D721Med (cell line): ENCODE measurements at regions not wholly inside any gene's neighbourhood (a gene's known extent, or its start where the extent isn't known, plus 50 kb on each side); places are given as distances from the start of the nearest gene placed in this dataset.
A peak's percentile ranks its signal among the peaks of the same experiment; 100 is the strongest.

Experiments
- DNase-seq: peaks from one replicate; pipeline ENCODE4 v3.0.0; 2011; ENCODE audit warnings: low spot score; ENCODE audit not compliant: insufficient read length
- FAIRE-seq: peaks from 2 replicates; lab custom pipeline; 2011; peaks lifted over from hg19 to GRCh38; lab: Jason Lieb, UNC
- CTCF ChIP-seq: IDR thresholded peaks from 2 replicates; pipeline ENCODE4 v1.5.1; 2012; ENCODE audit warnings: mild to moderate bottlenecking, control low read depth; ENCODE audit not compliant: insufficient read depth; ENCODE audit errors: missing control alignments

- FAIRE-seq (no peak), DNase-seq (no peak)
- no peak for TF ChIP-seq CTCF
Observed at GRCh38 chr4:184952522-184952921, 65.8 kb upstream of the HELT start.

- peak; percentile 40 for DNase-seq
- TF ChIP-seq CTCF, result no peak
- FAIRE-seq, result no peak
Observed at GRCh38 chr4:184953421-184953945, 64.8 kb upstream of the HELT start.

GRCh38 chr4:184953971-184954370 lies 64.3 kb upstream of the HELT start:
- TF ChIP-seq CTCF, result no peak
- DNase-seq (no peak), FAIRE-seq (no peak)

- DNase-seq (no peak), FAIRE-seq (no peak)
- no peak for TF ChIP-seq CTCF
Observed at GRCh38 chr4:184954482-184954881, 63.8 kb upstream of the HELT start.

GRCh38 chr4:184955116-184955515 lies 63.2 kb upstream of the HELT start:
- DNase-seq, result no peak
- no peak for TF ChIP-seq CTCF
- FAIRE-seq, result no peak

- DNase-seq (no peak), FAIRE-seq (no peak)
- no peak for TF ChIP-seq CTCF
Observed at GRCh38 chr4:184955636-184956035, 62.7 kb upstream of the HELT start.

GRCh38 chr4:184957446-184958115 lies 60.7 kb upstream of the HELT start:
- no peak for FAIRE-seq
- no peak for TF ChIP-seq CTCF
- no peak for DNase-seq
